BE2C (cell line): ENCODE measurements at regions not wholly inside any gene's neighbourhood (a gene's known extent, or its start where the extent isn't known, plus 50 kb on each side); places are given as distances from the start of the nearest gene placed in this dataset.

Source experiments
- DNase-seq: peaks from one replicate; pipeline ENCODE4 v3.0.0-alpha.2; 2020
- H3K27me3 ChIP-seq: fragments of 250-450 bp; sonication (Bioruptor Pico); 2 replicates; pipeline ENCODE4 v1.5.1; 2020; ENCODE audit warnings: mild to moderate bottlenecking
- H3K36me3 ChIP-seq: fragments of 250-450 bp; sonication (Bioruptor Pico); 2 replicates; pipeline ENCODE4 v1.5.1; 2020; ENCODE audit warnings: mild to moderate bottlenecking
- H3K4me1 ChIP-seq: fragments of 250-450 bp; sonication (Bioruptor Pico); 2 replicates; pipeline ENCODE4 v1.5.1; 2020
- H3K4me3 ChIP-seq: 2 replicates; pipeline ENCODE4 v1.5.1; 2011; ENCODE audit warnings: low read depth, low read length
- H3K9me3 ChIP-seq: fragments of 250-450 bp; sonication (Bioruptor Pico); 2 replicates; pipeline ENCODE4 v1.5.1; 2020
- TF ChIP-seq, protein P1 (sequence below): IDR thresholded peaks from 2 replicates; pipeline ENCODE4 v1.5.1; 2012; ENCODE audit warnings: mild to moderate bottlenecking, low read depth, low read length

DNA sequence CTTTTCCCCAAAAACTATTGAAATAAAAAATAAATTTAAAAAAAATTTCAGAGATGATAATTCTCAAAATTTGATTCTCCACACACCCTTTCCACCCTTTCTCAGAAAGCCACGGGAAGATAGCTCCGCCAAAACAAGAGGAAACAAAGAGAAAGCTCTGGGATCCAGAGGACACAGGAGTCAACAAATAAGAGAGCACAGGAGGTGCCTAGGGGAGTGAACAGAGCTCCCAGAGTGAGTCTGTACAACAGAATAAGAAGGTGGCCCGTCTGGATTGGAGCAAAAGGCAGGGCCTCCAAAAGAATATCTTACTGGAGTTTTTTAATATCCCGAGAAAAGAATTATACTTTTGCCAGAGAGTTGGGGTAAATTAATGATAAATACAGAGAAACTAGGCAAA is 96.3 kb upstream of the DRD2 start:
- no peaks in the 10 kb centered on the region for H3K9me3 ChIP-seq
- no peak overlapping the region for H3K4me3 ChIP-seq

GRCh38 chr11:113570906-113571305 is 95.7 kb upstream of the DRD2 start:
- TF ChIP-seq, protein P1, sequence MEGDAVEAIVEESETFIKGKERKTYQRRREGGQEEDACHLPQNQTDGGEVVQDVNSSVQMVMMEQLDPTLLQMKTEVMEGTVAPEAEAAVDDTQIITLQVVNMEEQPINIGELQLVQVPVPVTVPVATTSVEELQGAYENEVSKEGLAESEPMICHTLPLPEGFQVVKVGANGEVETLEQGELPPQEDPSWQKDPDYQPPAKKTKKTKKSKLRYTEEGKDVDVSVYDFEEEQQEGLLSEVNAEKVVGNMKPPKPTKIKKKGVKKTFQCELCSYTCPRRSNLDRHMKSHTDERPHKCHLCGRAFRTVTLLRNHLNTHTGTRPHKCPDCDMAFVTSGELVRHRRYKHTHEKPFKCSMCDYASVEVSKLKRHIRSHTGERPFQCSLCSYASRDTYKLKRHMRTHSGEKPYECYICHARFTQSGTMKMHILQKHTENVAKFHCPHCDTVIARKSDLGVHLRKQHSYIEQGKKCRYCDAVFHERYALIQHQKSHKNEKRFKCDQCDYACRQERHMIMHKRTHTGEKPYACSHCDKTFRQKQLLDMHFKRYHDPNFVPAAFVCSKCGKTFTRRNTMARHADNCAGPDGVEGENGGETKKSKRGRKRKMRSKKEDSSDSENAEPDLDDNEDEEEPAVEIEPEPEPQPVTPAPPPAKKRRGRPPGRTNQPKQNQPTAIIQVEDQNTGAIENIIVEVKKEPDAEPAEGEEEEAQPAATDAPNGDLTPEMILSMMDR: no peak
- H3K9me3 ChIP-seq: no peaks in the 10 kb centered on the region

More for the DNA sequence above, 96.3 kb upstream of the DRD2 start:
- TF ChIP-seq, protein P1: no peak
- Histone ChIP-seq H3K4me1 (peaks cover 21% of the 10 kb centered on the region), H3K36me3 (no peaks in the 10 kb centered on the region), H3K27me3 (no peaks in the 10 kb centered on the region)
- DNase-seq: no peak

DNA sequence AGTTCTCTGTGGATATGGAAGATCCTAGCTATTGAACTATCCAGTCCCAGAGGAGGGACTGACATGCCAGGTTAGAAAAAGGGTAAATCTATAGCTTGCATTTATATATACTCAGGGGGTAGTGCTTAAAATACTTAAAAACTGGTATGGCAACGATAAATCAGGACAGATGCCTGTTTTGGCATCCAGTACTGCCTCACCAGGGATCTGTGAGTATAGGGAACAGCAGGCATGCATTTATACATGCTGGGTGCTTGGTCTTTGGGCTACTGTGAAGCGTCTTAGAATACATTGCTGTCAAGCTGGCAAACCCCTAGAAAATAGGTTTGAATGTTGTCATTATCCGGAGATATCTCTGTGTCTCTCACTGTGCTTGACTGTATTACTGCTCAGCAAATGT is 94.2 kb upstream of the DRD2 start:
- no peak for DNase-seq
- peaks cover 16% of the 10 kb centered on the region for H3K4me1 ChIP-seq
- no peak overlapping the region for H3K4me3 ChIP-seq
- no peaks in the 10 kb centered on the region for H3K9me3 ChIP-seq
- H3K27me3 ChIP-seq: no peaks in the 10 kb centered on the region
- TF ChIP-seq, protein P1: no peak
- no peaks in the 10 kb centered on the region for H3K36me3 ChIP-seq

More at GRCh38 chr11:113570906-113571305, 95.7 kb upstream of the DRD2 start:
- Histone ChIP-seq H3K36me3 (no peaks in the 10 kb centered on the region), H3K27me3 (no peaks in the 10 kb centered on the region), H3K4me3 (no peak overlapping the region), H3K4me1 (peaks cover 21% of the 10 kb centered on the region)
- DNase-seq: no peak

DNA sequence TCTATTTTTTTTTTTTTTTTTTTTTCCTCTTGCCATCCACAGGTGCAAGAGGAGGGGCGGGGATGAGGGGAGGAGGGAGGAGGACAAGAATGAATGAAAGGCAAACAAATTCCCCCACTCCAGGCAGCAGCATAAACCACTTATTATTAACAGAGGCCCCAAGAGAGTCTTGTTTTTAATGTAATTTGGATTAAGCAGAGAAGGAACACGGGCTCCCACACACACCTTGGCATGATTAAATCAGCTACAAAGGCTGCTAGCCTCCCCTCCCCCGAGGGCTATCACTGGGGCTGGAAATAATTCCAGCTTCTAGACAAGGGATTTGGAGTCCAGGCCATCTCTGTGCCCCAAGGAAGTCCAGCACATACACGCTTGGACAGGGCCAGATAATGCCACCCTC is 93.4 kb upstream of the DRD2 start:
- no peaks in the 10 kb centered on the region for H3K36me3 ChIP-seq
- TF ChIP-seq, protein P1: no peak
- no peaks in the 10 kb centered on the region for H3K27me3 ChIP-seq
- H3K9me3 ChIP-seq: no peaks in the 10 kb centered on the region
- H3K4me3 ChIP-seq: no peak overlapping the region
- peaks cover 13% of the 10 kb centered on the region for H3K4me1 ChIP-seq
- peak; percentile 33 for DNase-seq

GRCh38 chr11:113567867-113568544 is 92.8 kb upstream of the DRD2 start:
- Histone ChIP-seq H3K4me1 (peaks cover 13% of the 10 kb centered on the region), H3K4me3 (no peak overlapping the region), H3K9me3 (no peaks in the 10 kb centered on the region), H3K27me3 (no peaks in the 10 kb centered on the region), H3K36me3 (no peaks in the 10 kb centered on the region)
- no peak for DNase-seq
- TF ChIP-seq, protein P1: no peak

GRCh38 chr11:113567097-113567496 is 91.9 kb upstream of the DRD2 start:
- no peak for DNase-seq
- H3K9me3 ChIP-seq: no peaks in the 10 kb centered on the region
- H3K36me3 ChIP-seq: no peaks in the 10 kb centered on the region
- no peaks in the 10 kb centered on the region for H3K27me3 ChIP-seq
- TF ChIP-seq, protein P1: no peak
- H3K4me1 ChIP-seq: peaks cover 13% of the 10 kb centered on the region
- no peak overlapping the region for H3K4me3 ChIP-seq
